GM21423 (cell line): ENCODE measurements at regions not wholly inside any gene's neighbourhood (a gene's known extent, or its start where the extent isn't known, plus 50 kb on each side); places are given as distances from the start of the nearest gene placed in this dataset.
"Not testable (repeated sequence)": the region's sequence is repeated elsewhere in the genome, so short reads cannot be mapped to it uniquely, and the experiment has no call there.

Experiments
- ATAC-seq: cut with Tn5 transposase; IDR thresholded peaks from one replicate; pipeline ENCODE4 v1.9.1; 2021; ENCODE audit warnings: mild to moderate bottlenecking, moderate library complexity; ENCODE audit not compliant: unreplicated experiment

DNA sequence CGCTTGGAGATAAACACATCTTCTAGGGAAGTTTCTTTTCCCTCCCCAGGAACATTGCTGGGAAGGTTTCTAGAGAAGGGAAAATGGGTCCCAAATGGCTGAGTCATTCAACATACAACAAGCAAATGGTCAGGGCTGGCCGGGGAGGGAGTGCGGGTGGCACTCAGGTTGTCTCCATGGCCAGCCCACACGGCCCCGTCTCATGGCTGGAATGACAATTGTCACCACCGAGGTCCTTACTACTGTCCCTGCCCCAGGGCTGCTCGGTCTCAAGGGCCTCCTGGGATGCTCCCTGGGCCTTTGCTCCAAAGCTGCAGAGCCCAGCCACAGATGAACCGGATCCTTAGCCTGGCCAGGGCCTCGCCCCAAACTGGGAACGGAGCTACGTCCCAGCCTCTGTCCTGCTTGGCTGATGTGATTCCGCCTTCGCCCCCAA lies 121.9 kb downstream of the FGF18 start:
- no peak for ATAC-seq

DNA sequence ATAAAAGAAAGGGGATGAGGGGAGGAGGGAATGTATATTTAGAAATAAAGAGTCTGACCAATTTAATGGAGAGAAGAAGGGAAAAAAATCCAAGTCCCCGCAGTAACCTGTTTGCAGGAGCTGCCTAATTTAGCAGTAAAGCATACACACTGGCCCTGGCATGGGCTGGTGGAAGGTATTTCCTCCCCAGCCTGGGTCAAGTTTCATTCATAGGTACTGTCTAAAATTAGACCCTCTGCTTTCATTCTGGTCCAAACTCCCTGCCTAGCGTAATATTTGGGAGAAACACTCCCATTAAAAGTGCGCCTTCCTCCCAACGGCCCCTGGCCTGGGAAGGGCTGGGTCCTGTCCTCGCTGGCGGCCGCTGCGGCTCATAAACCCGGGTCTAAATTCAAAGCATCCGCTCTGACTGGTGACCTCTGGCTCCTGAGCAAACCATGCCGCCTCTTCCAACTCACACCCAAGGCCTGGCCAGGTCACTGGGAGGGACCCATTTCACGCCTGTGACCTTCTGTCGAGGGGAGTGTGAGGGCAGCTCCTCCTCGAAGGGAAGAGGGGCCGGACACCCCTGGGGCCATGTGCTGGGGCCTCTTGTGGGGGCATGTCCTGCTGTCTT lies 123.2 kb downstream of the FGF18 start:
- ATAC-seq = no peak

DNA sequence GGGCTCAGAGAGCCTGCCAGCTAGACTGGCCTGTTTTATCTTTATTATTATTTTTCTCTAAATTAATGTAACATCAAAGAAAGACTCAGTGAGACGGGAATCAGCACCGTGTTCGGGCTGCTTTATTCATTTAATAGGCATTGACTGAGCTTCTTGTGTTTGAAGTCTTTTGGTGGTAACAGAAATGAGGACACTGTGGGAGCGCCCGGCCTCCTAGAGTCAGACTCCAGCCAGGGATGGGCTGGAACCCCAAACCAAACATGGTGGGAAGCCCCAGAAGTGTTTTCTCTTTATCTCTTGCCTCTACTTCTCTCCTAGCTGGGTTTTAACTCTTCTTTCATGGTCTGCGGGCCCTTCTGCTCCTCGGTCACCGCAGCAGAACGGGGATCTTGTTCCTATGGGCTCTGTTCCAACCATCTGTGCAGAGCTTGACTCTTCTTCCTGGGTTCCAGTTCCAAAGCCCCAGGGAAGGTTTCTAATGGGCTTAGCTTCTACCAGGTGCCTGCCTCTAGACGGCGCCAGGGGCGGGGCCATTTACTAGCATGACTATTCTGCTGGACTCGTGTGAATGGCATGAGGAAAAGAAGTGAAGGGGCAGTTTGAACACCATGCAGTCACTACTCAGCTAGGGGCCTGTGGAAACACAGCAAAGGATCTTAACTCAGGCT lies 123.8 kb downstream of the FGF18 start:
- ATAC-seq = no peak

DNA sequence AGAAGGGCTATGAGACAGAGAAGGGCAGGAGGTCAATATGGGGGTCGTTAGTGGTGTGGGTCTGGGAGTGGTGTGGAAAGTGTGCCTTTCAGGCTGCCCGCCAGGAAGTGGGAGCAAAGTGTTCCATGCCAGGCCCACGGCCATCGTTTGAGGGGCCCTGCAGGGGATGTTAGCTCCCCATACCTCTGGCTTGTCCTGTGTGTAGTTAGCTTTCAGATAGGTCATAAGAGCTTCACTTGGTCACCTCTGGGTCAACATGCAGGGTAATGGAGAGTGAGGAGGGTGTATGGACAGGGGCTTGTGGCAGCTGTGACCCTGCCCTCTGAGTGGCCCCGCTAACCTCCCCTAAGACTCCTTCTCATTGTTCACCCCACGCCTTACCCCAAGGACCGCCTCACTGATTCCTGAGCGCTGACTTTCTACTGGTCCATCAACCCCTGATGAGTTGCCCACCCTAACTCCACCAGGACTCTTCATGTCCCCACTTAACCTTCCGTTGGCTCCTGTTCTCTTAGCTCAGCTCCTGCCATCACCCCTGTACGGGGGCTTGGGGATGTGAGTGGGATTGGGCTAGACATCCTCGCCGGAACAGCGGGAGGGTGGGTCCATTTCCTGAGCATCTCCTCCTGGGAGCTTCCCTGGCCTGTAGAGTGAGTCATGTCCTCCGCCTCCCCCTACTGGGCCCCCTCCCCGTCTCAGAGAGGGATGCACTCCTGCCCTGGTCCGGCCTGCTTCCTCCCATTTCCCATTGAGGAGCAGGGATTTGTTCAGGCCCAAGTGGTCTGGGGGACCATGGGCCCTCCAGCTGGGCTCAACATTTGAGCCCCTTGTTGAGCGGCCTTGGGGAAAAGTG lies 125.7 kb downstream of the FGF18 start:
- ATAC-seq = no peak

DNA sequence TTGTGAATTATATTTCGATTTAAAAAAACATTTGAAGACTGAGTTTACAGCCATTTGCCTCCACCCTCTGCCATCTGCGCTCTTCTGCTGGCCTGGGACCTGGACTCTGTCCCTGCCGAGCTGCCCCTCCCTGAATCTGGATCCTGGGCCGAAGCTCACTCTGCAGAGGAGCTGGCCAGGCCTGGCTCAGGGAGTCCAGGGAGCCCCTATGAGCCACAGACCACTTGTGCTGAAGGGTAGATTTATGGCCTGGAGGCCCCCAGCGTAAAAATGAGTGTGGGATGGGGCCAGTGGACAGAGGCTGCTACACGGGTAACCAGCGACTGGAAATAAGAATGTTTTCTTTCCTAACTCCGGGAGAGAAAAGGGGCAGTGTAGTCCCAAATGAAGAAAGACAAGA lies 129.8 kb downstream of the FGF18 start:
- no peak for ATAC-seq

DNA sequence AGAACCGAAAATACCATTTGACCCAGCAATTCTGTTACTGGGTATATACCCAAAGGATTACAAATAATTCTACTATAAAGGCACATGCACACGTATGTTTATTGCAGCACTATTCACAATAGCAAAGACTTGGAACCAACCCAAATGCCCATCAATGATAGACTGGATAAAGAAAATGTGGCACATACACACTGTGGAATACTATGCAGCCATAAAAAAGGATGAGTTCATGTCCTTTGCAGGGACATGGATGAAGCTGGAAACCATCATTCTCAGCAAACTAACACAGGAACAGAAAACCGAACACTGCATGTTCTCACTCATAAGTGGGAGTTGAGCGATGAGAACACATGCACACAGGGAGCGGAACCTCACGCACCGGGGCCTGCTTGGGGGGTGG lies 134.4 kb downstream of the FGF18 start:
- not testable (repeated sequence) for ATAC-seq

DNA sequence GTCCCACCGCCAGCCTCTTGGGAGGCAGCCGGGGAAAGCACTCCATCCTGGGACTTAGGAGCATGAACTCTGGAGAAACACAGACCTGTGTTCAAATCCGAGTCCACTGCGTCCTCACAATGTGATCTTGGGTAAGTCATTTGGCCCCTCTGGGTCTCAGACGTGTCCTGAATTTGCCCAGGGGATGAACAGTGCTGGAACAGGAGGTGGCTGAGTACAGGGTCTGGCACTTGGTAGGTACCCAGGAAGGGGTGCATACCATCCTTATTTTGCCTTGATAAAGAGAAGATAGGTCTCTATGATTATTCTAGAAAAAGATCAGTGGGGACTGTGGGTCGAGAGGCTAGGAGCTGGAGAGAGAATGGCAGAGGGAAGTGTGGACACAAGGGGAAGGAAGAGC lies 135.7 kb downstream of the FGF18 start:
- no peak for ATAC-seq

DNA sequence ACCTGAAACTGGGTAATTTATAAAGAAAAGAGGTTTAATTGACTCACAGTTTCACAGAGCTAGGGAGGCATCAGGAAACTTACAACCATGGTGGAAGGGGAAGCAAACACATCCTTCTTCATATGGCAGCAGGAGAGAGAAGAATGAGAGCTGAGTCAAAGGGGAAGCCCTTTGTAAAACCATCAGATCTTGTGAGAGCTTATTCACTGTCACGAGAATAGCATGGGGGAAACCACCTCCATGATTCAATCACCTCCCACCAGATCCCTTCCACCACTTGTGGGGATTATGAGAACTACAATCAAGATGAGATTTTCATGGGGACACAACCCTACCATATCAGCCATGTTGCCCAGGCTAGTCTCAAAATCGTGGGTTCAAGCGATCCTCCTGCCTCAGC lies 143.4 kb downstream of the FGF18 start:
- no peak for ATAC-seq

DNA sequence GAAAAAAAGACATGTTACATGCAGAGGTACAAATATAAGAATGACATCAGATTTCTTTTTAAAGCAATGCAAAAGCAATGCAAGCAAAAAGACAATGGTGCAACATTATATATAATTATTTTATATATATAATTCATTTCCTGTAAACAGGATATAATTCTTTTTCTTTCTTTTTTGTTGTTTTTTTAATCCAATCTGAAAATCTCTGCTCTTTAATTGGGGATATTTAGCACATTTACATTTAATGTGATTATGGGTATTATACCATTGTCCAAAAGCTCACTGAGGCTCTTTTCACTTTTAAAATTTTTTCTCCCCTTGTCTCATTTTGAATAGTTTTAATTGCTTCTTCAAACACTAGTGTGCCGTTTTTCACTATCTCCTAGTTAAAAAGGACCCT lies 148.9 kb downstream of the FGF18 start:
- no peak for ATAC-seq

DNA sequence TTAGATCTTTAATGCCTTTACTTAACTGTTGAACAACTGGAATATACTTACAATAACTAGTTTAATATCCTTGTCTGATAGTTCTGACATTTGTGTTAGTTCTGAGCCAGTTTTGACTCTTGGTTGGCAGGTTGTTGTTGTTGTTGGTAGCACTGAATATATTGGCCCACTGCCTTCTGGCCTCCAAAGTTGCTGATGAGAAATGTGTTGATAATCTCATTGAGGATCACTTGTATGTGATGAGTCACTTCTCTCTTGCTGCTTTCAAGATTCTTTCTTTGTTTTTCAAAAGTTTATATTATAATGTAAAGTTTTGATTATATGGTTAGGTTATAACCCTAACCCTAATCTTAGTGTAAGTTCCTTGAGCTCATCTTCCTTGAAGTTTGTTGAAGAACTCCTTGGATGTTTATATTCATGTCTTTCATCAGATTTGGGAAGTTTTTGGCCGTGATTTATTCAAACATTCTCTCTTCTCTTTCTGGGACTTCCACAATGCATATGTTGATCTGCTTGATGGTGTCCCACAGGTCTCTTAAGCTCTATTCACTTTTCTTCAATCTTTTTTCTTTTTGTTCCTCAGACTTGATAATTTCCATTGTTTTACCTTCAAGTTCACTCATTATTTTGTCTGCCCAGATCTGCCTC lies 149.7 kb downstream of the FGF18 start:
- no peak for ATAC-seq

DNA sequence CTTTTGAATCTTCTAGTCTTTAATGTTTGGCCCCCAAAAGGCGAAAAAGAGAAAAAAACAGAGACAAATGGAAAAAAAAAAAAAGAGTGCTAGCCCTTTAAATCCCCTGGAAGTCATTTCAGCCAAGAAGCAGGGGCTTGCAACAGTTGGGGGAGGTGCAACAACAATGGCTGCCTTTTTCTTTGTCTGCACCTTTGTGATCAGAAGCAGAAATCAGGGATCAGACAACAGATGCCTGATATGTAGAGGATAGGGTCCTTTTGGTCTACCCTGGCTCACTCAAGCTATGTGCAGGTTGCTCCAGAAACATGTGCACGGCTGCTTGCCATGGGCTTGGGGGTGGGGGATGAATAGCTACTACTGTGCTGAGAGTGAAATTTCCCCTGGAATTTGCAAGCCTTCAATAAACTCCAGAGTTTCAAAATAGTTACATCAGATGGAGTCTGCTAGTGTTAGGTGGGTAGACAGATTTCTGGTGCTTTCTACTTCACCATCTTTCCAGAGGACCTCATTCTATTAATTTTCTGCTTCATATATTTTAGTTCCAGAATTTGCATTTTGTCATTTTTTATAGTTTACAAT lies 150.9 kb downstream of the FGF18 start:
- no peak for ATAC-seq

DNA sequence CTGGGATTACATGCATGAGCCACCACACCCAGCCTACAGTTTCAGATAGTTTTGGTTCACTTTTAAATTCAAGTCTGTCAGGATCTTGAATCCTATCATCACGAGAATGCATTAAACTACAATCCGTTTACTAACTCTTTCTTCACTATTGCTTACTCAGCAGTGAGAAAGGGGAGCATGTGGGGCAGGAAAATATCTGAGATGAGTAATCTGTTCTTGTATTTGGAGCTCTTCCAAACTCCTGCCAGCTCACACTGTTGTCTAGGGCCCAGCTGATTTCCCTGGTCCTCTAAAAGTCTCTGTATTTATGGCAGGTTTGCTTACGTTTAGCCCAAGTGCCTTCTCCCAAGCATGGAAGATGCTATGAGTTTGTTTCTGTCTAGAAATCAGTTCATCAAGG lies 152.2 kb downstream of the FGF18 start:
- ATAC-seq = no peak

DNA sequence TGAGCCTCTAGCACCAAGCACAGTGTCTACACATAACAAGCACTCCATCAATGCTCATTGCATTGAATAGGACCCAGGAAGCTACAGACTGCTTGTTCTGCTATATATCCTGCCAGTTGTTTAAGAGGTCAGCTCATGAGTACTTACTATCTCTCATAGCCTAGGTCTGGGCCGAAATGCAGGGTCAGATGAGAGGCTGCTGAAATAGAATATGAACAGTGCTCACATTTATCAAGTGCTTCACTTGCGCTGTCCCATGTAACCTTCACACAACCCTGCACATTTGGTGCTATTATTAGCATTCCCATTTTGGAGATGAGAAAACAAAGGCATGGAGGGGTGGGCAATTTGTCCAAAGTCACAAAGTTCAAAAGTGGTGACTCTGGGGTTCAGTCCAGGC lies 153.6 kb downstream of the FGF18 start:
- ATAC-seq = no peak

DNA sequence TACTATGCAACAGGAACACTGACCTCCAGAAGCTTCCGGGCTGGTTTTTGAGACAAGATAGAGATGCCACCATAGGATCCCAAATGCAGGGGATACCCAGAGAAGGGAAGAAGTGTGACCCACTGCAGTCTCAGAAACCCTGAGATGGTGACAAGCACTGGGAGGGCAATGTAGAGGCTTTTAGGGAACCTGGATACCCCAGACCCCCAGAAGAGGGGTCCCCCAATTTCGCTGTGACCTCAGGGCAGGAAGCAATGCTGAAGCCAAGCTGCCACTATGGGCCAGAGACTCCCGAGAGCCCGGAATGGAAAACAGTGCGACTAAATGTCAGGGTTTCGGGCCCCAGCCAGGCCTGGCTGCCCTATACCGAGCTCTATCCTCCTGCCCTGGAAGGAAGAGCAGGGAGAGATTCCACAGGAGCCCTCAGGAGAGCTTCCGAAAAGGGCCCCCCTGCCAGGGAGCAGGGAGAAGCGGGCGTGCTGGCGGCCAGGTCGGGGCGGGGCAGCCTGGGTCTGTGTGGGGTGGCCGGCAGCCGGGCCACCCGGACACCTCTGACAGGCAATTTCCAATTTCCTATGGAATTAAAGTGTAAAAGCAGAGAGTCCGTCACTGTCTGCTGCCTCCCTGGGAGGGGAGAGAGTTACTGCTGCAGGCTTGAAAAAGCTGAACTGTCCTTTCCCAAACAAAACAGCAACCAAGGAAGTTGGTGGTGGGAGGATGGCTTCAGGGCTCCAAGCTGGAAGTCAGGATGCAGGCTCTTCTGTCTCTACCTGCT lies 154.2 kb downstream of the FGF18 start:
- ATAC-seq = no peak

DNA sequence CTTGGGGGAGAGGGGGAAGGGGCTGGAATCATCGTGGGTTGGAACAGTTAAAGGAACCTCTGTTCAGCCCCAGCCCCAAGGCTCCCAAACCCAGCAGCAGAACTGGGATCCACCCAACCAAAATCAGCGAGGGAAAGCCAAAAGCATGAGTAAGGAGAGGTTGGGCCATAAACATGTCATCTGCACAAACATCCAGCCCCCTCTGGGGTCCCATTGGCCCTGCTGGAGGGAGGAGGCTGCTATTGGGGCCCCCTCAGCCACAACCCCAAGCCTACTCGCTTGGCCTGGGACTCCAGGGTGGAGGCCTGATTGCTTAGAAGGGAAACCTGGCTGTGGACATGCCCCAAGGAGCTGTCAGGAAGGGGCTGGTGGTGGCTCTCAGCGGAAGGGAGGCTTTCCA lies 154.9 kb downstream of the FGF18 start:
- no peak for ATAC-seq

DNA sequence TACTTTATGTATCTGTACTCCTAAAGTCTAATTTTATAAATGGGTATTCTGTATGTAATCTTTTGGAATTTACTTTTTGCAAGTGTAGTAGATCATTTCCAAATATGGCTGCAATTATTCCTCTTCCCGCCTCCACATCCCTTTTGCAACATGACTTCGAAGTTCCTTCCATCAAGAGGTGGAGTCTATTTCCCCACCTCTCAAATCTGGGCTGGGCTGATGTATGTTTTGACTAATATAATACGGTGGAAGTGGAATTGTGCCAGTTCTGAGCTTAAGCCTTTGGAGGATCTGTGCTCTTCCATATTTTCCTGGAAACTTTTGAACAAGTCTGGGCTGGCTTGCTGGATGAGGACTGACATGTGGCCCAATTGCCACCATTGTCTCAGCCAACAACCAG lies 155.9 kb downstream of the FGF18 start:
- no peak for ATAC-seq

DNA sequence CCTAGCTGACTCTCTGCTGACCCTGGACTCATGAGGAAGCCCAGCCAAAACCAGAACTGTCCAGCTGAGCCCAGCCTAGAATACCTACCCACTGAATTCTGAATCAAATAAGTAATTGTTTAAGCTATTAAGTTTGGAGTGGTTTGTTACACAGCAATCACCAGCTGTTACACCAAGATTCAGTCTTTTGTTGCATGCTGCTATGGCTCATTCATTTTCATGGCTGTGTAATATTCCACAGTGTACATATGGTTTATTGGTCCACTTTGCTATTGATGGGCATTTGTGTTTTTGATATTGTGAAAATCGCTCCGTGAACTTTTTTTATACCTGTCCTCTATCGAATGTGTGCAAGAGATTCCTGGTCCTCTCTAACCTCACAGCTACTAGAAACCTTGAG lies 156.4 kb downstream of the FGF18 start:
- no peak for ATAC-seq

DNA sequence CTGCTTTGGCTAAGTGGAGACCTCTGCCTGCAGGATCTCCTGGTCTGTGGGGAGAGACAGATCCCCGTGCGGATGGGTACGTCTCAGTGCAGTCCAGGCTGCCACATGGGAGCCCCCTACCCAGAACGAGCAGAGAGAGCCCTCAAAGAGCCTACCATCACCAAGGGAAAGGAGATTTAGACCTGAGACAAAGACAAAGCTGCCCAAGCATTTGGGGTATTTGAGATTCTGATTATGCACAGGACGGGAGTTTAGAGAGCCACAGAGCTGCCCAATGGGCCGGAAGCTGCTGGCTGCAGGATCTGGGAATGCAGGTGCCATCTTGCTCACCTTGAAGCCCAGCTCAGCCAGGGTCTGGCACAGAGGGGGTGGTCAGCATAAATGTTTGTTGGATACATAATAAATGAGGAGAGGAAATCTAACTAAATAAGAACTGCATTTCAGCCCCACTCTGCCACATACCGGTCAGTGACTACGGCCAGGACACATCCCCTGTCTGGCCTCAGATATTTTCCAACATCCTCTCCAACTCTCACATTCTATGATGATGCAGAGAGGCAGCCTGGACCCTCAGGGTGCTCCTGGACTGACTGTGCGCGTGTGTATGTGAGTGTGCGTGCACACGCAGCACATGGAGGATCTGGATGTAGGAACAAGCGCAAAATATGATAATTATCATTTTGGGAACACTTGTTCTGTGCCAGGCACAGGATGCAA lies 157.8 kb downstream of the FGF18 start:
- ATAC-seq = no peak

DNA sequence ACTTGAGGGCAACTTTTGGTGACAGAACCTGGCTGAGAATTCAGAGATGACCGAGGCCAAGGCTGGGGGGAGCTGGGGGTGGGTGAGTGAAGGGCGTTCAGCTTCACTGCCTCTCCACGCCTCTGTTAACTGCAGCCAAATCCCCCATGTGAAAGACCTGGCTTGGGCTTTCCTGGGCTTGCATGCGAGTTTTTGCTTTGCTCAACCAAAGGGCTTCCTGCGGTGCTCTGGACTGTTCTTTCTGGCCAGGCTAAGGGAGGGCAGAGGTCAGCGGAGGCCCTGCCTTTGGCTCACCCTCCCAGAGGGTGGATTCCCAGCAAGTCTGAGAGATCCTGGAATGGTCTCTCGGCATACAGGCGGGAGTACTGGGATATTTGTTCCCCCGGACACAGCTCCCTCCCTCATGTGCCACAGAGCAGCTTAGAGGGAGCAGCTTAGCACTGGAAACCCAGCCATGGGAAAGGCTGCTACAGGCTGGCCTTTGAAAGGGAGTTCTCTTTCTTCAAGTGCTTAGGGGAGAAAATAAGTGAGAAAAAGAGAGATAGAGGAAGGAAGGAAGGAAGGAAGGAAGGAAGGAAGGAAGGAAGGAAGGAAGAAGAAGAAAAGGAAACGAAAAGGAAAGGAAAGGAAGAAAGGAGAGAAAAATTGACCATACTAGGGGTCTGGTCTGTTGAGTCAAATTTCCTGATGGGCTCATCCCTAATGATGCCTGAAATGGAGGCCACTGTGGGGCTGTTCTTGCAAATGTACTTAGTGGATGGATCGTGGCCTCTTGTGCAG lies 158.8 kb downstream of the FGF18 start:
- no peak for ATAC-seq
